OCI-LY7 (cell line): ENCODE measurements at regions not wholly inside any gene's neighbourhood (a gene's known extent, or its start where the extent isn't known, plus 50 kb on each side); places are given as distances from the start of the nearest gene placed in this dataset.

Experiments used
- BruUV-seq: library from RNA; stranded (reverse); fragments of 400-500 nt; replicated peaks from 2 replicates; lab custom pipeline; 2021; lab: Mats Ljungman, UMichigan
- CTCF ChIA-PET: fragments of 300-600 bp; sonication (Branson Sonifier 250); formaldehyde crosslinking; loops from one replicate; lab custom pipeline; 2022; ENCODE audit warnings: antibody characterized with exemption; ENCODE audit not compliant: unreplicated experiment; lab: Charles Lee
- POLR2A ChIA-PET: fragments of 300-600 bp; sonication (Branson Sonifier 250); formaldehyde crosslinking; loops from one replicate; lab custom pipeline; 2022; ENCODE audit warnings: antibody characterized with exemption; lab: Charles Lee
- DNase-seq: peaks from one replicate; pipeline ENCODE4 v3.0.0-alpha.2; 2015; ENCODE audit warnings: low spot score
- H2AFZ ChIP-seq: fragments of 200-600 bp; sonication (generic), shearing (Covaris generic); 2 replicates; pipeline ENCODE4 v1.6.1; 2014; ENCODE audit warnings: mild to moderate bottlenecking, antibody characterized with exemption, low read length, moderate library complexity
- H3K27ac ChIP-seq: fragments of 200-600 bp; sonication (generic); 2 replicates; pipeline ENCODE4 v1.5.1; 2014; ENCODE audit warnings: mixed run types, low read depth, mild to moderate bottlenecking, moderate library complexity, low read length, inconsistent platforms; ENCODE audit not compliant: poor library complexity, severe bottlenecking
- H3K36me3 ChIP-seq: fragments of 200-600 bp; sonication (generic); 2 replicates; pipeline ENCODE4 v1.6.1; 2014; ENCODE audit warnings: mild to moderate bottlenecking, antibody characterized with exemption, low read length, moderate library complexity, mixed read lengths; ENCODE audit not compliant: insufficient read depth
- H3K4me1 ChIP-seq: fragments of 200-600 bp; sonication (generic); 2 replicates; pipeline ENCODE4 v1.5.1; 2014; ENCODE audit warnings: mild to moderate bottlenecking, low read length; ENCODE audit not compliant: insufficient read depth, poor library complexity, severe bottlenecking
- H3K4me2 ChIP-seq: fragments of 200-600 bp; sonication (generic); 2 replicates; pipeline ENCODE4 v1.6.1; 2014; ENCODE audit warnings: mild to moderate bottlenecking, low read length
- H3K4me3 ChIP-seq: fragments of 200-600 bp; sonication (generic); 2 replicates; pipeline ENCODE4 v1.5.1; 2014; ENCODE audit warnings: mild to moderate bottlenecking, low read depth, low read length; ENCODE audit not compliant: poor library complexity, severe bottlenecking
- H3K79me2 ChIP-seq: fragments of 200-600 bp; sonication (generic); 2 replicates; pipeline ENCODE4 v1.6.1; 2016; ENCODE audit warnings: low read depth, mild to moderate bottlenecking, low read length, moderate library complexity, mixed read lengths; ENCODE audit not compliant: insufficient read depth
- H3K9me2 ChIP-seq: fragments of 200-600 bp; sonication (generic); 2 replicates; pipeline ENCODE4 v1.6.1; 2016; ENCODE audit warnings: mild to moderate bottlenecking, low read length, mixed read lengths; ENCODE audit not compliant: insufficient read depth
- H3K9me3 ChIP-seq: fragments of 200-600 bp; sonication (generic); 2 replicates; pipeline ENCODE4 v1.6.1; 2014; ENCODE audit warnings: mild to moderate bottlenecking, mixed run types, low read length, mixed read lengths
- H4K20me1 ChIP-seq: fragments of 200-600 bp; sonication (generic); 2 replicates; pipeline ENCODE4 v1.6.1; 2014; ENCODE audit warnings: mild to moderate bottlenecking, antibody characterized with exemption, low read length, moderate library complexity, mixed read lengths; ENCODE audit not compliant: insufficient read depth
- CTCF ChIP-seq: fragments of 200-600 bp; sonication (generic); conservative IDR thresholded peaks from 2 replicates; pipeline ENCODE4 v1.5.1; 2014; ENCODE audit warnings: mild to moderate bottlenecking, antibody characterized with exemption, low read length, moderate library complexity, mixed read lengths
- EZH2phosphoT487 ChIP-seq: fragments of 200-600 bp; sonication (generic); IDR thresholded peaks from 2 replicates; pipeline ENCODE4 v1.6.1; 2018; ENCODE audit warnings: low read depth, borderline replicate concordance, mild to moderate bottlenecking, mixed run types, antibody characterized with exemption, low read length, moderate library complexity, mixed read lengths
- intact Hi-C: fragments of 100-400 bp; cut with micrococcal nuclease; formaldehyde crosslinking; loops from one replicate; pipeline ENCODE4 v1.10.0; 2022; ENCODE audit not compliant: unreplicated experiment

GRCh38 chr11:29026286-29026685, 918.1 kb downstream of the METTL15 start:
- Histone ChIP-seq H3K4me3 (no peak overlapping the region), H3K79me2 (no peaks in the 10 kb centered on the region), H2AFZ (no peak overlapping the region), H3K9me2 (no peaks in the 10 kb centered on the region), H3K4me1 (no peaks in the 10 kb centered on the region), H3K9me3 (peaks cover 11% of the 10 kb centered on the region), H3K4me2 (no peak overlapping the region), H3K36me3 (no peaks in the 10 kb centered on the region), H4K20me1 (no peaks in the 10 kb centered on the region), H3K27ac (no peak overlapping the region)
- intact Hi-C loops = no loop called here
- POLR2A ChIA-PET = interaction anchor here (0.7 kb wide), 2 partner anchors 20 to 118 kb away, joined by 3 read pairs; no protein-coding TSS in a partner anchor
- BruUV-seq = no TSS peak
- DNase-seq = no peak
- CTCF ChIA-PET = interaction anchor here (0.6 kb wide), 1 partner anchor 1997 kb away, joined by 4 read pairs; no protein-coding TSS in a partner anchor
- TF ChIP-seq EZH2phosphoT487 (no peak), CTCF (no peak)

- no TSS peak for BruUV-seq
- no peak for TF ChIP-seq CTCF
- no peak for TF ChIP-seq EZH2phosphoT487
- Histone ChIP-seq H3K27ac (no peak overlapping the region), H4K20me1 (no peaks in the 10 kb centered on the region), H2AFZ (no peak overlapping the region), H3K36me3 (no peaks in the 10 kb centered on the region), H3K4me1 (no peaks in the 10 kb centered on the region), H3K79me2 (no peaks in the 10 kb centered on the region), H3K9me3 (peaks cover 10% of the 10 kb centered on the region), H3K4me2 (no peak overlapping the region), H3K4me3 (no peak overlapping the region), H3K9me2 (no peaks in the 10 kb centered on the region)
- DNase-seq = no peak
- ChIA-PET POLR2A (no interaction called here), CTCF (no interaction called here)
- intact Hi-C loops = no loop called here
These were observed 916.8 kb downstream of the METTL15 start for GRCh38 chr11:29025001-29025400.

- Histone ChIP-seq H4K20me1 (no peaks in the 10 kb centered on the region), H2AFZ (no peak overlapping the region), H3K79me2 (no peaks in the 10 kb centered on the region), H3K36me3 (no peaks in the 10 kb centered on the region), H3K9me3 (peaks cover 6% of the 10 kb centered on the region; the same call in 1 of the 2 replicates), H3K9me2 (no peaks in the 10 kb centered on the region), H3K27ac (no peak overlapping the region), H3K4me1 (no peaks in the 10 kb centered on the region), H3K4me2 (no peak overlapping the region), H3K4me3 (no peak overlapping the region)
- no peak for DNase-seq
- ChIA-PET POLR2A (no interaction called here), CTCF (no interaction called here)
- intact Hi-C loops = no loop called here
- no TSS peak for BruUV-seq
- TF ChIP-seq EZH2phosphoT487 (no peak), CTCF (no peak)
These were observed 916.2 kb downstream of the METTL15 start for GRCh38 chr11:29024386-29024785.
